ENCODE measurements at regions not wholly inside any gene's neighbourhood (a gene's known extent, or its start where the extent isn't known, plus 50 kb on each side); places are given as distances from the start of the nearest gene placed in this dataset.

- no peak for ATAC-seq (ENCODE audit: low FRiP score)
- TF ChIP-seq CTCF (IDR thresholded peaks at IDR 0.05) = no peak
- DNase-seq (ENCODE audit: low spot score) = no peak
These were observed 66.8 kb upstream of the NEURL1B start for GRCh38 chr5:172573986-172574870.

GRCh38 chr5:172573120-172573882 is 67.8 kb upstream of the NEURL1B start:
- no peak for ATAC-seq (ENCODE audit: low FRiP score)
- no peak for DNase-seq (ENCODE audit: low spot score)
- no peak for TF ChIP-seq CTCF (IDR thresholded peaks at IDR 0.05)

GRCh38 chr5:172572440-172572839 is 68.6 kb upstream of the NEURL1B start:
- DNase-seq (ENCODE audit: low spot score) (no peak), ATAC-seq (ENCODE audit: low FRiP score) (no peak)
- no peak for TF ChIP-seq CTCF (IDR thresholded peaks at IDR 0.05)

- TF ChIP-seq CTCF (IDR thresholded peaks at IDR 0.05) = no peak
- DNase-seq (ENCODE audit: low spot score) (no peak), ATAC-seq (ENCODE audit: low FRiP score) (no peak)
These were observed 69.2 kb upstream of the NEURL1B start for GRCh38 chr5:172571892-172572291.

GRCh38 chr5:172571413-172571812 is 69.7 kb upstream of the NEURL1B start:
- no peak for TF ChIP-seq CTCF (IDR thresholded peaks at IDR 0.05)
- ATAC-seq (ENCODE audit: low FRiP score) = no peak
- DNase-seq (ENCODE audit: low spot score) = no peak

- ATAC-seq (ENCODE audit: low FRiP score) (no peak), DNase-seq (ENCODE audit: low spot score) (no peak)
- no peak for TF ChIP-seq CTCF (IDR thresholded peaks at IDR 0.05)
These were observed 70.3 kb upstream of the NEURL1B start for GRCh38 chr5:172570594-172571334.
